SK-N-SH (cell line): ENCODE measurements at regions not wholly inside any gene's neighbourhood (a gene's known extent, or its start where the extent isn't known, plus 50 kb on each side); places are given as distances from the start of the nearest gene placed in this dataset.

Experiments used
- CTCF ChIA-PET: fragments of 300-600, 350-600 bp; formaldehyde crosslinking; extraction: SDS; loops from one replicate; lab custom pipeline; 2021; lab: Yijun Ruan, JAX
- POLR2A ChIA-PET: fragments of 350-600 bp; sonication (Branson Sonifier 250); formaldehyde crosslinking; extraction: SDS; loops from one replicate; lab custom pipeline; 2020; ENCODE audit warnings: antibody characterized with exemption, inconsistent platforms; lab: Yijun Ruan, JAX
- DNase-seq: peaks from one replicate; pipeline ENCODE4 v3.0.0; 2012
- H2AFZ ChIP-seq: fragments of 200-600 bp; sonication (generic); 2 replicates; pipeline ENCODE4 v1.8.1; 2016; ENCODE audit warnings: antibody characterized with exemption, mild to moderate bottlenecking, low read depth
- H3F3A ChIP-seq: fragments of 200-600 bp; sonication (generic); replicated peaks from 2 replicates; pipeline ENCODE3; 2016; ENCODE audit warnings: antibody characterized with exemption, mild to moderate bottlenecking; ENCODE audit not compliant: insufficient read depth
- H3K27ac ChIP-seq, 2 experiments: fragments of 200-500 bp in 1 of 2; fragments of 200-600 bp in 1 of 2; sonication (Bioruptor generic) in 1 of 2; sonication (generic), shearing (Covaris generic) in 1 of 2; 2 replicates each; pipeline versions ENCODE4 v1.5.1 to v1.6.1; 2014 to 2016; ENCODE audit warnings: low read depth in 2 of 2, inconsistent platforms in 1 of 2, low read length in 1 of 2, mild to moderate bottlenecking in 1 of 2, mixed read lengths in 1 of 2
- H3K27me3 ChIP-seq: fragments of 200-600 bp; sonication (generic), shearing (Covaris generic); 2 replicates; pipeline ENCODE4 v1.6.1; 2016; ENCODE audit warnings: mixed run types; ENCODE audit not compliant: insufficient read depth
- H3K36me3 ChIP-seq, 2 experiments: fragments of 200-500 bp in 1 of 2; fragments of 200-600 bp in 1 of 2; sonication (Bioruptor generic) in 1 of 2; sonication (generic) in 1 of 2; replicated peaks in 1 of 2; 2 replicates each; pipeline versions ENCODE3 to v1.5.1; 2014 to 2016; ENCODE audit warnings: low read length in 1 of 2, mild to moderate bottlenecking in 1 of 2; ENCODE audit not compliant: insufficient read depth in 2 of 2, control insufficient read depth in 1 of 2
- H3K4me1 ChIP-seq, 2 experiments: fragments of 200-500 bp in 1 of 2; fragments of 200-600 bp in 1 of 2; sonication (Bioruptor generic) in 1 of 2; sonication (generic), shearing (Covaris generic) in 1 of 2; 2 replicates each; pipeline versions ENCODE4 v1.5.1 to v1.6.1; 2014 to 2016; ENCODE audit warnings: low read depth in 1 of 2, low read length in 1 of 2, mixed run types in 1 of 2; ENCODE audit not compliant: insufficient read depth in 2 of 2, control insufficient read depth in 1 of 2
- H3K4me2 ChIP-seq: fragments of 200-600 bp; sonication (generic), shearing (Covaris generic); 2 replicates; pipeline ENCODE4 v1.6.1; 2017; ENCODE audit warnings: mixed run types
- H3K4me3 ChIP-seq, 2 experiments: fragments of 200-500 bp in 1 of 2; fragments of 200-600 bp in 1 of 2; sonication (Bioruptor generic) in 1 of 2; sonication (generic), shearing (Covaris generic) in 1 of 2; 2 replicates each; pipeline versions ENCODE4 v1.5.1 to v1.8.1; 2014 to 2016; ENCODE audit warnings: low read depth in 2 of 2, inconsistent platforms in 1 of 2, low read length in 1 of 2, mild to moderate bottlenecking in 1 of 2, mixed read lengths in 1 of 2, moderate library complexity in 1 of 2
- H3K79me2 ChIP-seq: fragments of 200-600 bp; sonication (generic); 2 replicates; pipeline ENCODE4 v1.8.1; 2017; ENCODE audit warnings: mild to moderate bottlenecking; ENCODE audit not compliant: insufficient read depth
- H3K9ac ChIP-seq: fragments of 200-600 bp; sonication (generic); 2 replicates; pipeline ENCODE4 v1.6.1; 2017; ENCODE audit warnings: mixed run types
- H3K9me2 ChIP-seq: fragments of 200-600 bp; sonication (generic); 2 replicates; pipeline ENCODE4 v1.6.1; 2017; ENCODE audit warnings: mixed run types
- H3K9me3 ChIP-seq: fragments of 200-600 bp; sonication (generic); 2 replicates; pipeline ENCODE4 v1.6.1; 2017; ENCODE audit warnings: mixed run types, mild to moderate bottlenecking, moderate library complexity
- H4K20me1 ChIP-seq: fragments of 200-600 bp; sonication (generic); 2 replicates; pipeline ENCODE4 v1.6.1; 2017; ENCODE audit warnings: mild to moderate bottlenecking, mixed run types; ENCODE audit not compliant: insufficient read depth
- CTCF ChIP-seq: fragments of 200-600 bp; sonication (generic); IDR thresholded peaks from 2 replicates; pipeline ENCODE4 v1.6.1; 2017; ENCODE audit warnings: antibody characterized with exemption, mild to moderate bottlenecking, moderate library complexity
- ELF1 ChIP-seq: IDR thresholded peaks from 2 replicates; pipeline ENCODE4 v1.4.0; 2012
- EZH2phosphoT487 ChIP-seq: fragments of 200-600 bp; sonication (generic); IDR thresholded peaks from 2 replicates; pipeline ENCODE4 v1.6.1; 2017; ENCODE audit warnings: low read depth, mixed run types, mild to moderate bottlenecking, antibody characterized with exemption, moderate library complexity, borderline replicate concordance
- FOSL2 ChIP-seq: IDR thresholded peaks from 2 replicates; pipeline ENCODE4 v1.4.0; 2012; ENCODE audit warnings: low read depth, mild to moderate bottlenecking, moderate library complexity, borderline replicate concordance
- GABPA ChIP-seq: IDR thresholded peaks from 2 replicates; pipeline ENCODE4 v1.4.0; 2012; ENCODE audit warnings: low read depth, mild to moderate bottlenecking
- GATA2 ChIP-seq: sonication (generic); formaldehyde crosslinking; IDR thresholded peaks from 2 replicates; pipeline ENCODE4 v1.5.0; 2020; ENCODE audit warnings: mild to moderate bottlenecking, missing genetic modification reagents
- JUND ChIP-seq: IDR thresholded peaks from 2 replicates; pipeline ENCODE4 v1.4.0; 2012
- MAX ChIP-seq: IDR thresholded peaks from 2 replicates; pipeline ENCODE4 v1.4.0; 2012; ENCODE audit warnings: low read depth
- MEF2A ChIP-seq: IDR thresholded peaks from 2 replicates; pipeline ENCODE4 v1.4.0; 2012; ENCODE audit warnings: low read depth, borderline replicate concordance
- NFIC ChIP-seq: IDR thresholded peaks from 2 replicates; pipeline ENCODE4 v1.4.0; 2012; ENCODE audit warnings: borderline replicate concordance
- NRF1 ChIP-seq: IDR thresholded peaks from 2 replicates; pipeline ENCODE4 v1.6.1; 2012; ENCODE audit warnings: low read depth, mild to moderate bottlenecking, low read length
- PBX3 ChIP-seq: IDR thresholded peaks from 2 replicates; pipeline ENCODE4; 2012
- RCOR1 ChIP-seq: fragments of 150-350 bp; IDR thresholded peaks from 2 replicates; pipeline ENCODE4 v1.6.1; 2017; ENCODE audit warnings: antibody characterized with exemption, low read length
- SIN3A ChIP-seq: IDR thresholded peaks from 2 replicates; pipeline ENCODE4 v1.6.1; 2012; ENCODE audit warnings: low read depth, mild to moderate bottlenecking, low read length, moderate library complexity, borderline replicate concordance
- SMC3 ChIP-seq: IDR thresholded peaks from 2 replicates; pipeline ENCODE4 v1.6.1; 2012; ENCODE audit warnings: low read depth, low read length, improper control_type of control experiment
- TEAD4 ChIP-seq: IDR thresholded peaks from 2 replicates; pipeline ENCODE4 v1.4.0; 2012; ENCODE audit warnings: mild to moderate bottlenecking, borderline replicate concordance; ENCODE audit not compliant: insufficient read depth
- YY1 ChIP-seq: IDR thresholded peaks from 2 replicates; pipeline ENCODE4 v1.4.0; 2012; ENCODE audit warnings: low read depth, mild to moderate bottlenecking
- ZBTB33 ChIP-seq: IDR thresholded peaks from 2 replicates; pipeline ENCODE4 v1.4.0; 2012; ENCODE audit warnings: low read depth, borderline replicate concordance
- WGBS: methylation state at CpG from one replicate; pipeline ENCODE4 v1.1.6; 2017; ENCODE audit warnings: low lambda C conversion rate; 5-methylcytosine and 5-hydroxymethylcytosine counted together

GRCh38 chrX:18047491-18047890 is 173.2 kb downstream of the BEND2 start:
- H3K27ac ChIP-seq, result no peak overlapping the region
- POLR2A ChIA-PET, result no interaction called here
- H3K4me3 ChIP-seq, result no peak overlapping the region
- H3F3A ChIP-seq, result no peaks in the 10 kb centered on the region
- H3K4me1 ChIP-seq, result no peaks in the 10 kb centered on the region
- H3K36me3 ChIP-seq, result no peaks in the 10 kb centered on the region
- DNase-seq, result no peak
- H3K9me2 ChIP-seq, result no peaks in the 10 kb centered on the region
- H3K9me3 ChIP-seq, result no peaks in the 10 kb centered on the region
- WGBS, result 18% methylated on average over 3 of the region's 3 CpGs
- no peaks in the 10 kb centered on the region for H3K79me2 ChIP-seq
- CTCF ChIA-PET, result no interaction called here
- H4K20me1 ChIP-seq, result no peaks in the 10 kb centered on the region
- no peak overlapping the region for H3K9ac ChIP-seq
- no peak overlapping the region for H3K4me2 ChIP-seq
- no peak overlapping the region for H2AFZ ChIP-seq
- no peaks in the 10 kb centered on the region for H3K27me3 ChIP-seq
- no peak for TF ChIP-seq MAX
- TF ChIP-seq GABPA, result no peak
- TF ChIP-seq YY1, result no peak
- no peak for TF ChIP-seq CTCF
- no peak for TF ChIP-seq SIN3A
- TF ChIP-seq ZBTB33, result no peak
- TF ChIP-seq NRF1, result no peak
- TF ChIP-seq SMC3, result no peak
- no peak for TF ChIP-seq GATA2 (CRISPR knock-in tag)
- TF ChIP-seq ELF1, result no peak
- no peak for TF ChIP-seq MEF2A
- TF ChIP-seq EZH2phosphoT487, result no peak
- TF ChIP-seq RCOR1, result no peak

- Histone ChIP-seq H3K9me2 (no peaks in the 10 kb centered on the region), H3K4me2 (no peak overlapping the region), H3K4me3 (no peak overlapping the region)
- TF ChIP-seq NRF1 (no peak), MAX (no peak), EZH2phosphoT487 (no peak), FOSL2 (no peak), NFIC (no peak), SMC3 (no peak), PBX3 (no peak), TEAD4 (no peak), JUND (no peak)
- TF ChIP-seq, all 33 proteins: peak for 0
- Histone ChIP-seq H3F3A (no peaks in the 10 kb centered on the region), H3K9me3 (no peaks in the 10 kb centered on the region), H3K4me1 (no peaks in the 10 kb centered on the region), H3K9ac (no peak overlapping the region), H2AFZ (no peak overlapping the region), H4K20me1 (no peaks in the 10 kb centered on the region), H3K79me2 (no peaks in the 10 kb centered on the region), H3K36me3 (no peaks in the 10 kb centered on the region), H3K27ac (no peak overlapping the region), H3K27me3 (no peaks in the 10 kb centered on the region)
- WGBS, result 0% methylated on average over 2 of the region's 2 CpGs
- DNase-seq, result no peak
- ChIA-PET CTCF (interaction anchor here (1.0 kb wide), 1 partner anchor 240 kb away, joined by 3 read pairs; no protein-coding TSS in a partner anchor), POLR2A (no interaction called here)
Observed at GRCh38 chrX:18045436-18045835, 175.2 kb downstream of the BEND2 start.
